ENCODE measurements at regions not wholly inside any gene's neighbourhood (a gene's known extent, or its start where the extent isn't known, plus 50 kb on each side); places are given as distances from the start of the nearest gene placed in this dataset.

GRCh38 chr3:168796339-168796738, 700.6 kb upstream of the GOLIM4 start:
- no peak for TF ChIP-seq CTCF (IDR thresholded peaks at IDR 0.05 in 2 of 3, conservative IDR thresholded peaks at IDR 0.05 in 1 of 3; ENCODE audit: borderline replicate concordance in 1 of 3, insufficient read depth in 1 of 3, low read depth in 2 of 3, low read length in 2 of 3)
- TF ChIP-seq POLR2A (IDR thresholded peaks at IDR 0.05; ENCODE audit: borderline replicate concordance, extremely low read depth, insufficient read depth, insufficient read length), result no peak
- no peak for TF ChIP-seq SIN3A (IDR thresholded peaks at IDR 0.05; ENCODE audit: low read depth)
- TF ChIP-seq RAD21 (IDR thresholded peaks at IDR 0.05; ENCODE audit: low read depth), result no peak
- TF ChIP-seq TCF7L2 (IDR thresholded peaks at IDR 0.05; ENCODE audit: borderline replicate concordance, extremely low read depth, insufficient read depth, insufficient read length), result no peak
- no peak for TF ChIP-seq ELF1 (IDR thresholded peaks at IDR 0.05; ENCODE audit: borderline replicate concordance, low read depth)
- TF ChIP-seq REST (IDR thresholded peaks at IDR 0.05; ENCODE audit: low read depth), result no peak
